Gastrocnemius medialis (tissue), 4 donors: ENCODE measurements at regions not wholly inside any gene's neighbourhood (a gene's known extent, or its start where the extent isn't known, plus 50 kb on each side); places are given as distances from the start of the nearest gene placed in this dataset.

Experiments used
- ATAC-seq, 2 donors: fragments of 150-250 bp; one replicate each; pipeline ENCODE4 v1.9.1; 2016
- DNase-seq, 2 donors: peaks; one replicate each; pipeline ENCODE4 v3.0.0-alpha.2; 2019
- H3K27ac ChIP-seq, 4 donors: fragments of 200-600 bp; sonication (generic); 1 replicate in 1 of 4; 2 replicates in 3 of 4; pipeline ENCODE4 v1.5.1; 2016 to 2018; ENCODE audit warnings: mild to moderate bottlenecking in 2 of 4, moderate library complexity in 1 of 4
- H3K27me3 ChIP-seq, 3 donors: fragments of 200-600 bp; sonication (generic) in 2 of 3; 1 replicate in 1 of 3; 2 replicates in 2 of 3; pipeline versions ENCODE4 v1.5.1 to v1.6.0; 2016 to 2019; ENCODE audit warnings: mild to moderate bottlenecking in 1 of 3, moderate library complexity in 1 of 3
- H3K36me3 ChIP-seq, 2 donors: fragments of 200-600 bp; sonication (generic) in 1 of 2; one replicate each; pipeline ENCODE4 v1.5.1; 2017 to 2018
- H3K4me1 ChIP-seq, 2 donors: fragments of 200-600 bp; sonication (generic) in 1 of 2; one replicate each; pipeline ENCODE4 v1.5.1; 2016 to 2017; ENCODE audit warnings: mild to moderate bottlenecking in 2 of 2
- H3K4me3 ChIP-seq, 4 donors: fragments of 200-600 bp; sonication (generic) in 3 of 4; 1 replicate in 1 of 4; 2 replicates in 3 of 4; pipeline ENCODE4 v1.5.1; 2016 to 2019; ENCODE audit warnings: mild to moderate bottlenecking in 2 of 4
- H3K9me3 ChIP-seq, 3 donors: fragments of 200-600 bp; sonication (generic) in 2 of 3; 1 replicate in 1 of 3; 2 replicates in 2 of 3; pipeline ENCODE4 v1.5.1; 2016 to 2019
- CTCF ChIP-seq, 5 experiments: fragments of 450-650 bp in 3 of 5; fragments of 200-600 bp in 2 of 5; sonication (generic) in 2 of 5; IDR thresholded peaks in 4 of 5; conservative IDR thresholded peaks in 1 of 5; 1 replicate in 4 of 5; 2 replicates in 1 of 5; pipeline ENCODE4 v1.5.1; 2016 to 2019; ENCODE audit warnings: antibody characterized with exemption in 5 of 5, mild to moderate bottlenecking in 3 of 5, moderate library complexity in 3 of 5
- POLR2A ChIP-seq, 2 donors: fragments of 450-650 bp; IDR thresholded peaks; one replicate each; pipeline ENCODE4 v1.6.1; 2017; ENCODE audit warnings: antibody characterized with exemption in 2 of 2, mild to moderate bottlenecking in 2 of 2, moderate library complexity in 2 of 2
- in situ Hi-C, 4 donors: fragments of 200-750 bp; cut with MboI; loops; one replicate each; pipeline versions ENCODE4 v1.15.0 to v1.8.0; 2017; ENCODE audit warnings: low sequenced_read_pairs in 4 of 4
- intact Hi-C: fragments of 100-400 bp; cut with DNase I; formaldehyde crosslinking; loops from one replicate; pipeline ENCODE4 v1.15.1; 2023; ENCODE audit warnings: low total_unique reads

DNA sequence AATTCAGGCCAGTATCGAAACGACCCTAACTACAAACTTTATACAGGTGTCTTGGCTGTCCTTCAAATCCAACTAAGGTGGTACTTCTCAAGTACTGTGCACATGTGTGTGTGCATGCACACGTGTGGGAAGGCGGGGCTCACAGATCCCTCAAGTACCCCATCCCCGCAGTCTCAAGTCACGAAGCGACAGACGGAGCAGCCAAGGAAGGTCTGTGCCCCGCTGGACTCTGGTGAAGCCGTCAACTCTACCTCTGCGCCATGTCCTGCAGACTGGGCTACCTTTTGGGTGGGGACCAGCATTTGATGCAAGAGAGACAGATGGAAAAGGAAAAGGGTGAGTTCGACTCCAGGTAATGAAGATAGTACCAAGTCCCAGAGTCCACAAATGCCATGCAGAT lies 169.0 kb downstream of the CRYBB2 start:
- H3K4me1 ChIP-seq, result peaks cover 0 to 3% of the 10 kb centered on the region in 2 donors
- no peak overlapping the region for H3K4me3 ChIP-seq
- intact Hi-C loops (no loop called here), in situ Hi-C loops (no loop called here)
- TF ChIP-seq CTCF (IDR thresholded peaks at IDR 0.05 in 4 of 5, conservative IDR thresholded peaks at IDR 0.05 in 1 of 5), result no peak
- no peak for TF ChIP-seq POLR2A (IDR thresholded peaks at IDR 0.05)
- no peak overlapping the region for H3K27ac ChIP-seq
- ATAC-seq (no peak), DNase-seq (no peak)
- H3K27me3 ChIP-seq, result no peaks in the 10 kb centered on the region
- H3K9me3 ChIP-seq, result no peaks in the 10 kb centered on the region
- H3K36me3 ChIP-seq, result no peaks in the 10 kb centered on the region

DNA sequence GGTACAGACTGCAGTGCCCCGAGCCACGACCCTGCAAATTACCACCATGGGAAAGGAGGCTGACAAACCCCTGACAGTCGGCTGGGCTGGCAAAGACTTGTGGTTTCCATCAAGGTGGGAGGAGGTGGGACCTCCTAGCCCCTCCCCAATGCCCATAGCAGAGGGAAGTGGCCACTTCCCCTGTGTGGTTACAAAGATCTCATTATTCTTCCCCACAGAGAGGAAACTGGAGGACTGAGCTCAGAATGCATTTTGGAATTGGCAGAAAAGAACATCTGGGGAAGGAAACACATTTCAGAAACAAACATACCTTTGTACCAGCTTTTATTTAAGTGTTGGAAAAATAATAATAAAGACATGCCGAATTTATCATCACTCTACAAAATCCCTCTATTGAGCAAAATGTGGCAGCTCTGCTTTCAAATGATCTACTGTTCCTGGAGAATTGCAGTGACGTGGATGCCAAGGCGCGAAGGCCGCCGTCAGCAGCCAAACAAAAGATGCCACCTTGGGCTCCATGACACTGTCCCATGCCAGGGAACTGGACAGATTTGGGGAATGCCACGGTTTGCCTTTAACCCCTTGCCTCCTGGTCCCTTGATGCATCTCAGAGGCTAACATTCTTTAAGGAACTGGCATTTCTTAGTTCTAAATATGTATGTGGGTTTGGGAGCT lies 169.6 kb downstream of the CRYBB2 start:
- Histone ChIP-seq H3K9me3 (no peaks in the 10 kb centered on the region), H3K4me1 (peaks cover 0 to 3% of the 10 kb centered on the region in 2 donors), H3K4me3 (no peak overlapping the region), H3K27ac (no peak overlapping the region), H3K27me3 (no peaks in the 10 kb centered on the region), H3K36me3 (no peaks in the 10 kb centered on the region)
- intact Hi-C loops, result no loop called here
- no peak for DNase-seq
- ATAC-seq, result no peak
- in situ Hi-C loops, result no loop called here
- TF ChIP-seq POLR2A (IDR thresholded peaks at IDR 0.05) (no peak), CTCF (IDR thresholded peaks at IDR 0.05 in 4 of 5, conservative IDR thresholded peaks at IDR 0.05 in 1 of 5) (no peak)

- ATAC-seq (no peak), DNase-seq (no peak)
- Histone ChIP-seq H3K36me3 (no peaks in the 10 kb centered on the region), H3K4me3 (no peak overlapping the region), H3K9me3 (no peaks in the 10 kb centered on the region), H3K27ac (no peak overlapping the region), H3K4me1 (peaks cover 0 to 3% of the 10 kb centered on the region in 2 donors), H3K27me3 (no peaks in the 10 kb centered on the region)
- intact Hi-C loops, result no loop called here
- in situ Hi-C loops, result no loop called here
- TF ChIP-seq POLR2A (IDR thresholded peaks at IDR 0.05) (no peak), CTCF (IDR thresholded peaks at IDR 0.05 in 4 of 5, conservative IDR thresholded peaks at IDR 0.05 in 1 of 5) (no peak)
These were observed 170.1 kb downstream of the CRYBB2 start for GRCh38 chr22:25389541-25389919.

DNA sequence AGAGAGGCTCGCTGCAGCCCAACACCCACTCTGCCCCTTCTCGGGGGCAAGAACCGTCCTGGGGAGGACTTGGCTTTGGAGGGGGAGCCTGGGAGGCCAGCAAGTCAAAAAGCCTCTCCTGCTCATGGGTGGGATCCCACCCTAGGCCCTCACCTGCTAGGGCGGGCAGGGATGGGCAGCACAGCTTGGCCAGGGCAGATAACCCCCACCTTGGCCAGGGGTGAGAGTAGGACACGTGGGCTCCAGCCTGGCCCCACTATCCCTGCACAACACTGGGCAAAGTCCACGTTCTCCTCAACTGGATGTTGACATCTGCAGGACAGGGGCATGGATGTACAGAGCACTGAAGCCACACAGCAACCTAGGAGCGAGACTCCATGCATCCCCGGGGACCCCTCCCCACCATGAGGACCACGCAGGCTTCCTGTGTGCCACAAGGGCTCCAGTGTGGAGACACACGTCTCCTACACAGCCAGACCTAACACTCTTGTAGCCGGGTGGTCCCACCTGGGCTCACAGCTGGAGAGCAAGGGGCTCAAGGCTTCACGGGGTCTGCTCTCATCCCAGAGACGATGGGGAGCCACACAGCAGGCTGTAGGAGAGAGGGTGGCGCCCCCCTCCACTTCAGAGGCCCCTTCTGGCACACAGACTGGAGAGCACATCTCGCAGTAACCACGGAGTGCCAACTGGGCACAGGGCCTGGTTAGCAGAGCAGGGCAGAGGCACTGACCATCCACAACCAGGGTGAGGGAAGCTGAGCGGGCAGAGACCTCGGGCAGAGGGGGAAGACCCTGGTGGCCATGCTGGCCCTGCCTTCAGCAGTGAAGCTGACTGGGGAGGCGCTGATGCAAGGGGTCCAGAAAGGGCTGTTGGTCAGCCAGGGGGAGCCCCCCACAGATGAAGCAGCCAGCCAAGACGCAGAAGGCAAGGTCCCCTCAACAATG lies 171.1 kb downstream of the CRYBB2 start:
- intact Hi-C loops (no loop called here), in situ Hi-C loops (no loop called here)
- Histone ChIP-seq H3K27me3 (no peaks in the 10 kb centered on the region), H3K4me1 (peaks cover 0 to 6% of the 10 kb centered on the region in 2 donors), H3K27ac (no peak overlapping the region), H3K9me3 (no peaks in the 10 kb centered on the region), H3K4me3 (no peak overlapping the region), H3K36me3 (no peaks in the 10 kb centered on the region)
- ATAC-seq (no peak), DNase-seq (no peak)
- TF ChIP-seq CTCF (IDR thresholded peaks at IDR 0.05 in 4 of 5, conservative IDR thresholded peaks at IDR 0.05 in 1 of 5) (no peak), POLR2A (IDR thresholded peaks at IDR 0.05) (no peak)
